ENCODE measurements at regions not wholly inside any gene's neighbourhood (a gene's known extent, or its start where the extent isn't known, plus 50 kb on each side); places are given as distances from the start of the nearest gene placed in this dataset.

GRCh38 chr16:6280055-6280454 lies 1052.6 kb upstream of the RBFOX1 start:
- Mint-ChIP-seq H3K4me3 (no peak overlapping the region), H3K9me3 (peaks cover 16% of the 10 kb centered on the region), H3K4me1 (ENCODE audit: low read depth) (no peaks in the 10 kb centered on the region), H3K36me3 (ENCODE audit: insufficient read depth) (no peaks in the 10 kb centered on the region), H3K27me3 (ENCODE audit: low read depth) (no peaks in the 10 kb centered on the region)
- DNase-seq (no peak), ATAC-seq (no peak)

DNA sequence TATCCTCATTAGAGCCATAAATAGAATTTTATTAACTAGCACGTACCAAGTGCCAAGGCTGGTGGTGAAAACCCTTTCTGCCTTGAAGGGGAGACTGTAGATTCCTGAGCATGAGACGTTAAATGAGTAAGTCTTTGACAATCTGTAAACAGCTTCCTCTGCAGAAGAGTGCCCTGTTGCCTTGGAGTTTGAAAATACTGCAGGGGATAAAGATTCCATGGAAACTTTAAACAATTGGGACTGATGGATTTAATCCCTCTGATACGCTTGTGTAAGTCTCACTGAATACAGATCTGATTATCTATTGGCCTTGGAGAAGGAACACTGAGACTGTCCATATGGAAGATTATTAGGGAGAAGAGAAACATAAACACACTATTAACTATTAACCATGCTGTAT lies 1053.4 kb upstream of the RBFOX1 start:
- ATAC-seq (no peak), DNase-seq (no peak)
- H3K36me3 Mint-ChIP-seq (ENCODE audit: insufficient read depth): no peaks in the 10 kb centered on the region
- no peaks in the 10 kb centered on the region for H3K27me3 Mint-ChIP-seq (ENCODE audit: low read depth)
- H3K9me3 Mint-ChIP-seq: peaks cover 20% of the 10 kb centered on the region
- H3K4me3 Mint-ChIP-seq: no peak overlapping the region
- H3K4me1 Mint-ChIP-seq (ENCODE audit: low read depth): no peaks in the 10 kb centered on the region

GRCh38 chr16:6274351-6274750 lies 1058.3 kb upstream of the RBFOX1 start:
- H3K4me1 Mint-ChIP-seq (ENCODE audit: low read depth): no peaks in the 10 kb centered on the region
- no peak for DNase-seq
- no peak for ATAC-seq
- peaks cover 15% of the 10 kb centered on the region for H3K9me3 Mint-ChIP-seq
- no peaks in the 10 kb centered on the region for H3K27me3 Mint-ChIP-seq (ENCODE audit: low read depth)
- H3K4me3 Mint-ChIP-seq: no peak overlapping the region
- no peaks in the 10 kb centered on the region for H3K36me3 Mint-ChIP-seq (ENCODE audit: insufficient read depth)

GRCh38 chr16:6267682-6268081 lies 1065.0 kb upstream of the RBFOX1 start:
- Mint-ChIP-seq H3K4me1 (ENCODE audit: low read depth) (no peaks in the 10 kb centered on the region), H3K4me3 (no peak overlapping the region), H3K27me3 (ENCODE audit: low read depth) (no peaks in the 10 kb centered on the region), H3K36me3 (ENCODE audit: insufficient read depth) (no peaks in the 10 kb centered on the region), H3K9me3 (peaks cover 14% of the 10 kb centered on the region)
- DNase-seq (no peak), ATAC-seq (no peak)

GRCh38 chr16:6266703-6267102 lies 1065.9 kb upstream of the RBFOX1 start:
- ATAC-seq (no peak), DNase-seq (no peak)
- no peaks in the 10 kb centered on the region for H3K4me1 Mint-ChIP-seq (ENCODE audit: low read depth)
- no peak overlapping the region for H3K4me3 Mint-ChIP-seq
- H3K9me3 Mint-ChIP-seq: peaks cover 14% of the 10 kb centered on the region
- no peaks in the 10 kb centered on the region for H3K36me3 Mint-ChIP-seq (ENCODE audit: insufficient read depth)
- no peaks in the 10 kb centered on the region for H3K27me3 Mint-ChIP-seq (ENCODE audit: low read depth)

GRCh38 chr16:6265968-6266367 lies 1066.7 kb upstream of the RBFOX1 start:
- Mint-ChIP-seq H3K36me3 (ENCODE audit: insufficient read depth) (no peaks in the 10 kb centered on the region), H3K27me3 (ENCODE audit: low read depth) (no peaks in the 10 kb centered on the region), H3K9me3 (peaks cover 14% of the 10 kb centered on the region), H3K4me1 (ENCODE audit: low read depth) (no peaks in the 10 kb centered on the region), H3K4me3 (no peak overlapping the region)
- DNase-seq (no peak), ATAC-seq (no peak)

GRCh38 chr16:6258056-6258455 lies 1074.6 kb upstream of the RBFOX1 start:
- H3K9me3 Mint-ChIP-seq: peaks cover 21% of the 10 kb centered on the region
- DNase-seq (no peak), ATAC-seq (no peak)
- no peaks in the 10 kb centered on the region for H3K4me1 Mint-ChIP-seq (ENCODE audit: low read depth)
- no peaks in the 10 kb centered on the region for H3K27me3 Mint-ChIP-seq (ENCODE audit: low read depth)
- H3K4me3 Mint-ChIP-seq: no peak overlapping the region
- no peaks in the 10 kb centered on the region for H3K36me3 Mint-ChIP-seq (ENCODE audit: insufficient read depth)

DNA sequence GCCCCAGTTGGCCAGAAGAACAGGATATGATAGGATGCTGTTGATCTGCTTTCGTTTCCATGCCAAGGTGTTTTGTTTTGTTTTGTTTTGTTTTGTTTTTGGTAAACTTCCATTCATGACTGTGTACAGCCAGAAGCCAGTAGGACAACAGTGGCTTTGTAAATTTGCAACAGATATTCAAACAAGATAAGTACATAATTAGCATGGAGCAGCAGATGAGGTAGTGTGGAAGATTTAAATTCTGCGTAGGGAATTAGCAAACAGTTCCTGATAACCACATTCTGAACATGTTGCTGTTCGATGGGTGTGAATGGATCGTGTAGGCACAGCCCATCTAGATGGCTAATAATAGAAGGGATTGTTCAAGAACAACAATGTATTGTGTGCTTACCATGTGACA lies 1080.1 kb upstream of the RBFOX1 start:
- H3K36me3 Mint-ChIP-seq (ENCODE audit: insufficient read depth): no peaks in the 10 kb centered on the region
- DNase-seq: no peak
- H3K27me3 Mint-ChIP-seq (ENCODE audit: low read depth): no peaks in the 10 kb centered on the region
- no peaks in the 10 kb centered on the region for H3K4me1 Mint-ChIP-seq (ENCODE audit: low read depth)
- no peak overlapping the region for H3K4me3 Mint-ChIP-seq
- ATAC-seq: no peak
- H3K9me3 Mint-ChIP-seq: peaks cover 25% of the 10 kb centered on the region

DNA sequence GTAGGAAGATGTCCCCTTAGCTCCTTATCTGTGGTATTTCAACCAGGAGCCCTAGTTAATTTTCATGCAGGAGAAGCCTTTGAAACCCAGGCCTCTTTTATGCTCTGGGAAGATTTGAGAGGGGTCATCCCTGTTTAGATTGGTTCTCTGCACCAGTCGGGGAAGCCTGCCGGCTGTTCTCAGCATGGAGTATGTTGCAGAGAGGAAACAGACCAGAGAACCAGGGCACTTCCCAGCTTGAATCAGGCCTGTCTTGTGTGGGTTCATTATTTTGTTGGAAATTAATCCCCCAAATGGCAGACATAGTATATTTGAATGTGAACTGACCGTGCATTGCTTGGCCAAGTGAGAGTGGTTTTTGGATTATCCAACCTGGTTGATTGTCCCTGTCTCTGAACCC lies 1082.1 kb upstream of the RBFOX1 start:
- Mint-ChIP-seq H3K9me3 (peaks cover 31% of the 10 kb centered on the region), H3K4me3 (no peak overlapping the region), H3K27me3 (ENCODE audit: low read depth) (no peaks in the 10 kb centered on the region), H3K4me1 (ENCODE audit: low read depth) (no peaks in the 10 kb centered on the region), H3K36me3 (ENCODE audit: insufficient read depth) (no peaks in the 10 kb centered on the region)
- ATAC-seq (no peak), DNase-seq (no peak)

GRCh38 chr16:6249863-6250262 lies 1082.8 kb upstream of the RBFOX1 start:
- no peak overlapping the region for H3K4me3 Mint-ChIP-seq
- H3K9me3 Mint-ChIP-seq: peaks cover 30% of the 10 kb centered on the region
- no peaks in the 10 kb centered on the region for H3K27me3 Mint-ChIP-seq (ENCODE audit: low read depth)
- DNase-seq: no peak
- H3K36me3 Mint-ChIP-seq (ENCODE audit: insufficient read depth): no peaks in the 10 kb centered on the region
- ATAC-seq: no peak
- H3K4me1 Mint-ChIP-seq (ENCODE audit: low read depth): no peaks in the 10 kb centered on the region

DNA sequence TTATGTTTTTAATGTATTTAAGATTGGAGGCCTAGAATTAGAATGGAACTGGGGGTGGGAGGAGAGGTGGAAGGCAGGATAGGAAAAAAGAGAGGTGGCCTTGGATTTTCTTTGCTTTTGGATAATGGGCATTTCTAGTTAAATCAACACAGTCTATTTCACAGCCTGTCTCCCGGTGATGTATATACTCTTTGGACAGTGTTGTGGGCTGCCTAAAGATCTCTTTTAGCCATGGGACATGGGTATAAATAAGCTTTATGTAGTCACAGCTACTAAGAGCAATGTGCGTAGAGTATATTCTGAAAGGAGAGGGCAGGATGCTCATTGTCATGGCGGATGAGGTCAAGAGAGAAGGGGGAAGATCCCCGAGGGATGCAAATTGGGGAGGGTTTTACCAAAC lies 1084.4 kb upstream of the RBFOX1 start:
- H3K9me3 Mint-ChIP-seq: peaks cover 28% of the 10 kb centered on the region
- DNase-seq (no peak), ATAC-seq (no peak)
- H3K4me3 Mint-ChIP-seq: no peak overlapping the region
- no peaks in the 10 kb centered on the region for H3K4me1 Mint-ChIP-seq (ENCODE audit: low read depth)
- H3K27me3 Mint-ChIP-seq (ENCODE audit: low read depth): no peaks in the 10 kb centered on the region
- no peaks in the 10 kb centered on the region for H3K36me3 Mint-ChIP-seq (ENCODE audit: insufficient read depth)

GRCh38 chr16:6247775-6248174 lies 1084.9 kb upstream of the RBFOX1 start:
- Mint-ChIP-seq H3K27me3 (ENCODE audit: low read depth) (no peaks in the 10 kb centered on the region), H3K36me3 (ENCODE audit: insufficient read depth) (no peaks in the 10 kb centered on the region), H3K9me3 (peaks cover 31% of the 10 kb centered on the region), H3K4me1 (ENCODE audit: low read depth) (no peaks in the 10 kb centered on the region), H3K4me3 (no peak overlapping the region)
- DNase-seq (no peak), ATAC-seq (no peak)

- Mint-ChIP-seq H3K9me3 (peaks cover 29% of the 10 kb centered on the region), H3K4me1 (ENCODE audit: low read depth) (no peaks in the 10 kb centered on the region), H3K36me3 (ENCODE audit: insufficient read depth) (no peaks in the 10 kb centered on the region), H3K4me3 (no peak overlapping the region), H3K27me3 (ENCODE audit: low read depth) (no peaks in the 10 kb centered on the region)
- ATAC-seq (no peak), DNase-seq (no peak)
Measured at GRCh38 chr16:6247150-6247549, 1085.5 kb upstream of the RBFOX1 start.

GRCh38 chr16:6246266-6246665 lies 1086.4 kb upstream of the RBFOX1 start:
- Mint-ChIP-seq H3K9me3 (peaks cover 29% of the 10 kb centered on the region), H3K4me1 (ENCODE audit: low read depth) (no peaks in the 10 kb centered on the region), H3K27me3 (ENCODE audit: low read depth) (no peaks in the 10 kb centered on the region), H3K36me3 (ENCODE audit: insufficient read depth) (no peaks in the 10 kb centered on the region), H3K4me3 (no peak overlapping the region)
- ATAC-seq (no peak), DNase-seq (no peak)

DNA sequence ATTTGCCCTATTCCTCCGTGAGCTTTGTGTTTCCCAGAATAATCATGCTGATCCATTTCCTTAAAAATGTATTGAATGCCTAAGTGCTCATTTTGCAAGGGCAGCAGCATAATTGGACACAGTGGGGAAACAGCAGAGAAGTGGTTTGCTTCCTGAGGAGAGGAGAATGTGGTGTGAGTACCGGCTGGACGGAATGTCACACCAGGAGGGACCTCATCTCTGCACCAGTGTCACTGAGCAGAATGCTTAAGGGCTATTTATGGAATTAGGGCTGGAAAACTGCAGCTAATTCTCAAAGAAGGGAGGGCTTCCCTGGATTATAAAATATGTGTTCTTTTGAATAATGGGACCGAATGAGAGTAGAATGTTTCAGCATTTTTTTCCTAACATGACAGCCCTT lies 1100.6 kb upstream of the RBFOX1 start:
- H3K4me3 Mint-ChIP-seq: no peak overlapping the region
- peaks cover 12% of the 10 kb centered on the region for H3K9me3 Mint-ChIP-seq
- DNase-seq (no peak), ATAC-seq (no peak)
- no peaks in the 10 kb centered on the region for H3K27me3 Mint-ChIP-seq (ENCODE audit: low read depth)
- no peaks in the 10 kb centered on the region for H3K4me1 Mint-ChIP-seq (ENCODE audit: low read depth)
- no peaks in the 10 kb centered on the region for H3K36me3 Mint-ChIP-seq (ENCODE audit: insufficient read depth)

DNA sequence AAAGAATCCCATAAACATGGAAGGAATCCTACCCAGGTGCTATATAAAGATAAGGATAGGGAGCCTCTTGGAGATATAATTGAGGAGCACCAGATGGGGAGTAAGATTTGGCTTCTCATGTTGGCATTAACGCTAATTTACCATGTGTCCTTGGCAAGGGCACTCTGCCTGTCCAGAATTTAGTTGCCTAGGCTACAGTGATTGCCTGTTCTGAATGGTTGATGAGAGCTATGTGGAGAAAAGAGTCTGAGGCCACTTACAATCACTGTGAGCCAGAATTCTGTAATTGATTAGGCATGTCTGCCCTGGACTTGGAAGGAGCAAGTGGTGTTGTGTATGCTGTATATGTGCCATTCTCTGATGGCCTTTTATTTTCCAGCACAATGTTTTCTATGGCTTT lies 1101.2 kb upstream of the RBFOX1 start:
- Mint-ChIP-seq H3K36me3 (ENCODE audit: insufficient read depth) (no peaks in the 10 kb centered on the region), H3K9me3 (peaks cover 12% of the 10 kb centered on the region), H3K27me3 (ENCODE audit: low read depth) (no peaks in the 10 kb centered on the region), H3K4me3 (no peak overlapping the region), H3K4me1 (ENCODE audit: low read depth) (no peaks in the 10 kb centered on the region)
- ATAC-seq (no peak), DNase-seq (no peak)
